ENCODE measurements at regions not wholly inside any gene's neighbourhood (a gene's known extent, or its start where the extent isn't known, plus 50 kb on each side); places are given as distances from the start of the nearest gene placed in this dataset.

DNA sequence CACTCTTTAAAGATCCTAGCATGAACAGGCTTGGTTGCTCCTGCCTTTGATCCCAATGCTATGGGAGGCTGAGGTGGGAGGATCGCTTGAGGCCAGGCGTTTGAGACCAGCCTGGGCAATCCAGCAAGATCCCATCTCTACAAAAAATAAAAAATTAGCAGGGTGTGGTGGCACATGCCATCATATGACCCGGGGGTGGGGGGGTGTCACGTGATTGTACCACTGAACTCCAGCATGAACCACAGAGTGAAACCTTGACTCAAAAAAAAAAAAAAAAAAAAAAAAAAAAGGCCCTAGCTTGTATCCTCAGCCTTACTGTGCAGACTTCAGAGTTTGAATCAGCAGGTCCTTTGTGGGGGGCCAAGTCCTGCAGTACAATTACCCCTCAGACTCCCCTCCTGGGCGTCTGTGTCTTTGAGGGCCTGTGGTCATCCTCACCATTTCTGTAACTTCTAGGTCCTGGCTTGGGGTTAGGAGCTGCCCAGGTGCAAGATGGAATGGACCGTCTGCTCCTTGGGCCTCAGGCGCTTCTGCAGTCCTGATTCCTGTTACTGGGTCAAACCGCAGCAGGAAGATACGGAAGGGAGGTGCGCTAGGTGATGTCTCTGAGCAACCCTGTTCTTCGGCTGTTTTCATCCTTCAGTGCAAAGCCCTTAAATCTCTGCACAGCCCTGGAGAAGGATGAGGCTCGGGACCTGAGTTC is 208.1 kb downstream of the CTTN start:
- Histone ChIP-seq H3K23me2 (ENCODE audit: insufficient read length, low read depth, low read length, poor library complexity, severe bottlenecking) (no peaks in the 10 kb centered on the region), H3T11ph (ENCODE audit: low read length) (no peak overlapping the region), H2BK120ac (ENCODE audit: low read depth, low read length, poor library complexity, severe bottlenecking) (no peak overlapping the region), H4K91ac (ENCODE audit: insufficient read length, low read depth, low read length) (no peak overlapping the region), H2BK5ac (ENCODE audit: insufficient read length, low read length) (no peak overlapping the region), H3K4me2 (ENCODE audit: insufficient read depth, insufficient read length, low read length) (no peak overlapping the region), H2BK12ac (ENCODE audit: insufficient read length, low read depth, low read length) (no peak overlapping the region), H4K8ac (replicated peaks; ENCODE audit: insufficient read length, low read depth, low read length) (no peak overlapping the region), H3K79me2 (ENCODE audit: insufficient read depth, low read length) (peaks cover 2% of the 10 kb centered on the region; the same call in 1 of the 2 replicates), H3K14ac (ENCODE audit: insufficient read depth, low read length) (no peak overlapping the region; the same call in 1 of the 2 replicates), H3K4me1 (ENCODE audit: insufficient read depth, low read length) (peaks cover 18% of the 10 kb centered on the region), H4K20me1 (ENCODE audit: control insufficient read depth, insufficient read depth, insufficient read length) (no peaks in the 10 kb centered on the region), H3K23ac (ENCODE audit: insufficient read length, low read depth, low read length) (no peak overlapping the region), H3K27me3 (ENCODE audit: insufficient read depth, low read length) (no peaks in the 10 kb centered on the region), H3K4ac (ENCODE audit: low read depth, low read length) (no peak overlapping the region), H3K9me3 (ENCODE audit: control insufficient read depth, low read depth, low read length) (no peaks in the 10 kb centered on the region), H2BK20ac (ENCODE audit: low read depth, low read length, poor library complexity, severe bottlenecking) (no peak overlapping the region), H3K9ac (ENCODE audit: extremely low read depth, insufficient read length, low read length) (no peak overlapping the region), H2AK5ac (ENCODE audit: insufficient read length, low read length) (no peak overlapping the region), H2AFZ (ENCODE audit: low read length) (no peak overlapping the region), H4K5ac (ENCODE audit: insufficient read length, low read depth, low read length) (no peak overlapping the region), H3K79me1 (ENCODE audit: insufficient read depth, low read depth, low read length, poor library complexity, severe bottlenecking) (no peaks in the 10 kb centered on the region), H3K27ac (ENCODE audit: insufficient read length, low read depth, low read length) (no peak overlapping the region), H2BK15ac (ENCODE audit: low read depth, low read length) (no peak overlapping the region), H3K56ac (ENCODE audit: insufficient read length, low read depth, low read length) (no peak overlapping the region), H3K18ac (ENCODE audit: insufficient read length, low read depth, low read length) (no peak overlapping the region)
- Mint-ChIP-seq H3K4me1 (peaks cover 44 to 60% of the 10 kb centered on the region in 2 experiments), H3K36me3 (ENCODE audit: insufficient read depth in 1 of 3, low read depth in 3 of 3) (no peaks in the 10 kb centered on the region; a peak in 1 of 7 replicates), H3K4me3 (no peak overlapping the region), H3K9me3 (no peaks in the 10 kb centered on the region), H3K27me3 (ENCODE audit: low read depth) (no peaks in the 10 kb centered on the region), H3K27ac (no peak overlapping the region)
- DNase-seq: no peak
- TF ChIP-seq CTCF (conservative IDR thresholded peaks at IDR 0.05): no peak
- WGBS (ENCODE audit: extremely low coverage, insufficient read length, low lambda C conversion rate): no CpG with 5 or more reads among the region's 12 CpGs
